ENCODE measurements at regions not wholly inside any gene's neighbourhood (a gene's known extent, or its start where the extent isn't known, plus 50 kb on each side); places are given as distances from the start of the nearest gene placed in this dataset.
A peak's percentile ranks its signal among the peaks of the same experiment; 100 is the strongest.
"Not testable (repeated sequence)": the region's sequence is repeated elsewhere in the genome, so short reads cannot be mapped to it uniquely, and the experiment has no call there.

DNA sequence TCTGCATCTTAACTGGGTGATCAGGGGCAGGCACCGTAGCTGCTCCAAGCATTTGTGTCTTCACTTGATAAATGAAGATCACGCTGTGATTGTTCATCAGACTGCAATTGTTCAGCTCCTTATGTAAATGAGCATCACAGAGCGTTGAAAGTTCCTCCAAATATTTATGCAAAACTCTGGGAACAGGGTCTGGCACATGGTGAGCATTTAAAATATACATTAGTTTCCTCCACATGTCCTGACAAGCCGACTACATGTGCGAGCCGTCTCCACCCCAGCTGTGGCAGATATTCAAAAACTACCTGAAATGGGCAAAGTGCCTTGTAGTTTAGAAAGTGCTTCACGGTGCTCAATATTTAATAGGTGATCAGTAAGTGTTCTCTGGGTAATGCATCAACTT is 175.1 kb upstream of the ID2 start:
- peaks cover 0 to 8% (median 0%) of the 10 kb centered on the region in 12 donors for H3K9me3 ChIP-seq
- peaks cover 0 to 17% (median 0%) of the 10 kb centered on the region in 12 donors for H3K4me1 ChIP-seq
- TF ChIP-seq POLR2A (IDR thresholded peaks at IDR 0.05): no peak
- no peak for TF ChIP-seq CTCF (IDR thresholded peaks at IDR 0.05)
- no peaks in the 10 kb centered on the region for H3K36me3 ChIP-seq
- no peaks in the 10 kb centered on the region for H3K27me3 ChIP-seq
- 95 to 98% (median 96%) methylated on average over 7 of the region's 7 CpGs for WGBS, 4 donors
- no peak for DNase-seq
- intact Hi-C loops (cut with DNase I): no loop called here
- ATAC-seq: no peak
- H3K27ac ChIP-seq: no peak overlapping the region
- no peak overlapping the region for H3K4me3 ChIP-seq

DNA sequence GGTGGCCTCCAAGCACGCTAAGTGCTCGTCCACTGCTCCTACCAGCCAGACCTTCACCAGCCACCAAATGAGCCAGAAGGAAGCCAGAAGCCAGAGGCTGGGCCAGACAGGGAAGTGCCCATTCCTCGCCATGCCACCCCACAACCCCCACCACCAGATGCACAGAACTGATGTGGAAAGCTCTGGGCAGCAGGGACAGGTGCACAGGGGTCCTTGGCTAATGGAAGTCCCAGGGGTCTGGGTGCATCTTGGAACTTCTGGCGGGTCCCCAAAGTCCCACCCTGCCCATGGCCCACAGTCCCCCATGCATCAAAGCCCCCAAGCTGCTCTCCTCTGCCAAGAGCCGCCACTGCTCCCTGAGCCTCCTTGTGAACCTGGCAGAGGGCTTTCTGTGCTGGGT is 173.1 kb upstream of the ID2 start:
- intact Hi-C loops (cut with DNase I): no loop called here
- DNase-seq: no peak
- no peaks in the 10 kb centered on the region for H3K27me3 ChIP-seq
- H3K36me3 ChIP-seq: no peaks in the 10 kb centered on the region
- no peak overlapping the region for H3K27ac ChIP-seq
- H3K4me1 ChIP-seq: peaks cover 0 to 28% (median 1%) of the 10 kb centered on the region in 12 donors
- no peak for ATAC-seq
- H3K9me3 ChIP-seq: peaks cover 0 to 8% (median 0%) of the 10 kb centered on the region in 12 donors
- 79 to 95% (median 92%) methylated on average over 5 of the region's 5 CpGs for WGBS, 4 donors
- no peak overlapping the region for H3K4me3 ChIP-seq
- TF ChIP-seq POLR2A (IDR thresholded peaks at IDR 0.05) (no peak), CTCF (IDR thresholded peaks at IDR 0.05) (no peak)

- Histone ChIP-seq H3K4me1 (peaks cover 0 to 34% (median 3%) of the 10 kb centered on the region in 12 donors), H3K4me3 (no peak overlapping the region), H3K9me3 (peaks cover 0 to 8% (median 0%) of the 10 kb centered on the region in 12 donors), H3K36me3 (no peaks in the 10 kb centered on the region), H3K27me3 (no peaks in the 10 kb centered on the region), H3K27ac (no peak overlapping the region)
- DNase-seq (no peak), ATAC-seq (no peak)
- WGBS, 4 donors: 91 to 100% (median 94%) methylated on average over 2 of the region's 2 CpGs
- no peak for TF ChIP-seq POLR2A (IDR thresholded peaks at IDR 0.05)
- TF ChIP-seq CTCF (IDR thresholded peaks at IDR 0.05): no peak
- intact Hi-C loops (cut with DNase I): loop anchor here in 2 of 10 donors (10.0 kb wide), 2 partner anchors 125 to 175 kb away; partner anchors contain the start of gene ID2 (in 1 of the 2)
Measured at GRCh38 chr2:8509621-8510020, 172.2 kb upstream of the ID2 start.

DNA sequence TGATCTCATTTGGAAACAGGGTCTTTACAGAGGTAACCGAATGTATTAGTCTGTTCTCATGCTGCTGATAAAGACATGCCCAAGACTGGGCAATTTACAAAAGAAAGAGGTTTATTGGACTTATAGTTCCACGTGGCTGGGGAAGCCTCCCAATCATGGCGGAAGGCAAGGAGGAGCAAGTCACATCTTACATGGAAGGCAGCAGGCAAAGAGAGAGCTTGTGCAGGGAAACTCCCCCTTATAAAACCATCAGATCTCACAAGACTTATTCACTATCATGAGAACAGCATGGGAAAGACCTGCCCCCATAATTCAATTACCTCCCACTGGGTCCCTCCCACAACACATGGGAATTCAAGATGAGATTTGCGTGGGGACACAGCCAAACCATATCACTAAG is 171.8 kb upstream of the ID2 start:
- DNase-seq, H3K27ac ChIP-seq, H3K36me3 ChIP-seq, ATAC-seq, H3K9me3 ChIP-seq, H3K4me3 ChIP-seq, H3K27me3 ChIP-seq: not testable (repeated sequence)
- intact Hi-C loops (cut with DNase I): loop anchor here in 2 of 10 donors (10.0 kb wide), 2 partner anchors 125 to 175 kb away; partner anchors contain the start of gene ID2 (in 1 of the 2)
- 86 to 92% (median 89%) methylated on average over 4 of the region's 4 CpGs for WGBS, 4 donors
- H3K4me1 ChIP-seq: peaks cover 0 to 39% (median 6%) of the 10 kb centered on the region in 12 donors

DNA sequence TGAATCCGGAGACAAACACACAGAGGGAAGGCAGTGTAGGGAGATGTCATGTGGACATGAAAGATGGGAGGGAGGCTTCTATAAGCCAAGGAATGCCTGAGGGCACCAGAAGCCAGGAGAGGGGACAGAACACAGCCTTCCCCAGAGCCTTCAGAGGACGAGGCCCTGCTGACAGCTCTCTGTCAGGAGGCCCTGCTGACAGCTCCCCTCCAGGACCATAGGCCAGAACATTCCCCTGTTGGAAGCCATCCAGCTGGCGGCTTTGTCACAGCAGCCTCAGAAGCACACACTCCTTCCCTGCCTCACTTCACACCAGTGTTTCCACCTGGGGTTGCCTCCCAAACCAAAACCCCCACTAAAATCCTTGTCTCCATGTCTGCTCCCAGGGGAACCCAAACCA is 171.3 kb upstream of the ID2 start:
- intact Hi-C loops (cut with DNase I): loop anchor here in 2 of 10 donors (10.0 kb wide), 2 partner anchors 126 to 174 kb away; partner anchors contain the start of gene ID2 (in 1 of the 2)
- DNase-seq: peak; percentile 41 to 85 (median 78)
- no peaks in the 10 kb centered on the region for H3K36me3 ChIP-seq
- H3K9me3 ChIP-seq: peaks cover 0 to 8% (median 0%) of the 10 kb centered on the region in 12 donors
- peaks cover 0 to 43% (median 10%) of the 10 kb centered on the region in 12 donors for H3K4me1 ChIP-seq
- TF ChIP-seq POLR2A (IDR thresholded peaks at IDR 0.05): no peak
- no peak for TF ChIP-seq CTCF (IDR thresholded peaks at IDR 0.05)
- H3K4me3 ChIP-seq: no peak overlapping the region
- no peak overlapping the region for H3K27ac ChIP-seq
- H3K27me3 ChIP-seq: no peaks in the 10 kb centered on the region
- ATAC-seq: peak; percentile 76 to 90 (median 84)
- 34 to 60% (median 50%) methylated on average over 3 of the region's 3 CpGs for WGBS, 4 donors

Data from heart left ventricle (tissue), 16 donors.